Breast epithelium (tissue), 4 donors: ENCODE measurements at regions not wholly inside any gene's neighbourhood (a gene's known extent, or its start where the extent isn't known, plus 50 kb on each side); places are given as distances from the start of the nearest gene placed in this dataset.

ENCODE experiments used
- DNase-seq, 2 donors: peaks; one replicate each; pipeline ENCODE4 v3.0.0-alpha.2; 2019; ENCODE audit warnings: low spot score in 2 of 2
- H3K27ac ChIP-seq, 2 donors: fragments of 200-600 bp; sonication (generic) in 1 of 2; one replicate each; pipeline ENCODE4 v1.5.1; 2016 to 2019; ENCODE audit warnings: mild to moderate bottlenecking in 1 of 2
- H3K27me3 ChIP-seq, 2 donors: fragments of 200-600 bp; sonication (generic) in 1 of 2; one replicate each; pipeline versions ENCODE4 v1.5.1 to v1.6.0; 2017 to 2019; ENCODE audit warnings: control low read depth in 1 of 2, mild to moderate bottlenecking in 1 of 2
- H3K36me3 ChIP-seq: fragments of 200-600 bp; one replicate; pipeline ENCODE4 v1.5.1; 2019
- H3K4me1 ChIP-seq, 2 donors: fragments of 200-600 bp; sonication (generic); one replicate each; pipeline ENCODE4 v1.5.1; 2016 to 2019; ENCODE audit warnings: control low read depth in 1 of 2
- H3K4me3 ChIP-seq, 3 donors: fragments of 200-600 bp; sonication (generic); 1 replicate in 2 of 3; 2 replicates in 1 of 3; pipeline ENCODE4 v1.5.1; 2016 to 2019; ENCODE audit warnings: mild to moderate bottlenecking in 3 of 3, moderate library complexity in 2 of 3
- H3K9me3 ChIP-seq, 2 donors: fragments of 200-600 bp; sonication (generic) in 1 of 2; one replicate each; pipeline ENCODE4 v1.5.1; 2016 to 2019; ENCODE audit warnings: control low read depth in 1 of 2
- POLR2A ChIP-seq: fragments of 450-650 bp; IDR thresholded peaks from one replicate; pipeline ENCODE4 v1.6.1; 2016; ENCODE audit warnings: antibody characterized with exemption, mild to moderate bottlenecking, moderate library complexity
- POLR2AphosphoS5 ChIP-seq, 3 donors: sonication (generic); formaldehyde crosslinking; IDR thresholded peaks; one replicate each; pipeline ENCODE4 v1.6.1; 2017; ENCODE audit warnings: antibody characterized with exemption in 3 of 3
- intact Hi-C: fragments of 100-400 bp; cut with DNase I; formaldehyde crosslinking; loops from one replicate; pipeline ENCODE4 v1.15.1; 2023; ENCODE audit warnings: low total_unique reads
- TF ChIP-seq, protein P1 (sequence below), 3 donors: fragments of 450-650 bp; IDR thresholded peaks; one replicate each; pipeline ENCODE4 v1.5.1; 2016 to 2017; ENCODE audit warnings: antibody characterized with exemption in 3 of 3, mild to moderate bottlenecking in 3 of 3, moderate library complexity in 3 of 3

DNA sequence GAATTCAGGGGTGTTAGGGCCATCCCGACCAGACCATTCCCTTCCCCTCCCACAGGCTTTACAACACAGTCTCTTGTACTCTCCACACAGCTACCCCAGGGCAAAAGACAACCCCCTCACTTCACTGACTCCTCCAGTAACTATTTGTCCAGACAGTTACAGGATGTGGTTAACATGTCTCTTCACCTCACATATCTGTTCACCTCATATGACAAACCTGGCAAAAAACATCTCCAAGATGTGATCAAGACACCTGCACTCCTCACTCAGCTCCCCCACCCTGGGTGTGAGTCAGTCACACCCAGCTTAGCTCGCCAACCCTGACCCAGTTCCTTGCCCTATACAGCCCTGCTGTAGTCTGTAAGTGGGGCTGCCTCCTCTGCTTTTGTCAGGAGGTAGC lies 490.5 kb upstream of the CHRM3 start:
- no peak for DNase-seq
- no peaks in the 10 kb centered on the region for H3K36me3 ChIP-seq
- no peak overlapping the region for H3K4me3 ChIP-seq
- intact Hi-C loops: no loop called here
- H3K27me3 ChIP-seq: no peaks in the 10 kb centered on the region
- no peaks in the 10 kb centered on the region for H3K4me1 ChIP-seq
- H3K27ac ChIP-seq: no peak overlapping the region
- no peaks in the 10 kb centered on the region for H3K9me3 ChIP-seq
- TF ChIP-seq POLR2A (no peak), POLR2AphosphoS5 (IDR thresholded peaks at IDR 0.05) (no peak)
- TF ChIP-seq, protein P1, sequence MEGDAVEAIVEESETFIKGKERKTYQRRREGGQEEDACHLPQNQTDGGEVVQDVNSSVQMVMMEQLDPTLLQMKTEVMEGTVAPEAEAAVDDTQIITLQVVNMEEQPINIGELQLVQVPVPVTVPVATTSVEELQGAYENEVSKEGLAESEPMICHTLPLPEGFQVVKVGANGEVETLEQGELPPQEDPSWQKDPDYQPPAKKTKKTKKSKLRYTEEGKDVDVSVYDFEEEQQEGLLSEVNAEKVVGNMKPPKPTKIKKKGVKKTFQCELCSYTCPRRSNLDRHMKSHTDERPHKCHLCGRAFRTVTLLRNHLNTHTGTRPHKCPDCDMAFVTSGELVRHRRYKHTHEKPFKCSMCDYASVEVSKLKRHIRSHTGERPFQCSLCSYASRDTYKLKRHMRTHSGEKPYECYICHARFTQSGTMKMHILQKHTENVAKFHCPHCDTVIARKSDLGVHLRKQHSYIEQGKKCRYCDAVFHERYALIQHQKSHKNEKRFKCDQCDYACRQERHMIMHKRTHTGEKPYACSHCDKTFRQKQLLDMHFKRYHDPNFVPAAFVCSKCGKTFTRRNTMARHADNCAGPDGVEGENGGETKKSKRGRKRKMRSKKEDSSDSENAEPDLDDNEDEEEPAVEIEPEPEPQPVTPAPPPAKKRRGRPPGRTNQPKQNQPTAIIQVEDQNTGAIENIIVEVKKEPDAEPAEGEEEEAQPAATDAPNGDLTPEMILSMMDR (IDR thresholded peaks at IDR 0.05): no peak

DNA sequence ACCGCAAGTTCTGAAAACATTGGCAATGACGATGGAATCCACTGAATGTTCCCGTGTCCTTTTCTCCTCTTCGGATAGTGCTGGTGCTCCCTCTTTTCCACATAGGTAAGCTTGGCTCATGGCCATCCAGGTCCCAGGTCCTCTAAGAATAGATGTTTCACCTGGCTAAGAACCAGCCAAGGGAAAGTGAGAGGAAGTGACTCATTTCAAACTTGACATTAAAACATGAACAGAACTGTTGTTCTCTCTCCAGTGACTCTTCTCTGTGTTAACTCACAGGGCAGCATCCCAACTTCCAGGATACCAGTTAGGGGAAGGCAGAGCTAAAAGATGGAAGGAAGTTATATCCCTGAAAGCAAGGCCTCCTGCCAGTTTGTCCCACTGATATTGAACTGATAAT lies 493.8 kb upstream of the CHRM3 start:
- peak in 1 of 2 donors; percentile 21 for DNase-seq
- intact Hi-C loops: loop anchor here (1.0 kb wide), 1 partner anchor 11 kb away; no protein-coding TSS in a partner anchor
- no peaks in the 10 kb centered on the region for H3K36me3 ChIP-seq

DNA sequence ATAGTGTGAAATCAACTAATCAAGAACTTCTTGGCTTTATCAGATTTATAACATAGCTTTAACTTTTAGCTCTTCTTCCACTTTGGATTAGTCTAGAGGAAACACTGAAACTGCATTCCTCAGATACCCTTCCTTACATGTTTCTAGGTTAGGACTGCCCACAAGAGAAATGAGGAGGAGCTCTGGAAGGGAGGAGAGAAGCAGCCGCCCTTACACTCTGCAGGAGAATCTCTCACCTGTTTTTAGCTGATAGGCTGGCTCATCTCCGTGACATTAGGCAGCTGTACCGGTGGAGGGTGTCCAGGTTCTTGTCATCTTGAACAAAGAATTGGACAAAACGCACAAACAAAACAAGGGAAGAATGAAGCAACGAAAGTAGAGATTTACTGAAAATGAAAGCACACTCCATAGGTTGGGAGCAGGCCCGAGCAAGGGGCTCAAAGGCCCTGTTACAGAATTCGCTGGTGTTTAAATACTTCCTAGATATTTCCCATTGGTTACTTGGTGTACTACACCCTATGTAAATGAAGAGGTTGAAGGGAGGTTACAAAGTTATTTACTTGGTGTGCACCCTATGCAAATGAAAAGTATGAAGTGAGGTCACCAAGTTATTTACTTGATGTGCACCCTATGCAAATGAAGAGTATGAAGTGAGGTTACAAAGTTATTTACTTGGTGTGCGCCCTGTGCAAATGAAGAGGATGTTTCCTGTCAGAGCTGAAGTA lies 524.9 kb upstream of the CHRM3 start:
- intact Hi-C loops: no loop called here
- peaks cover 0 to 8% of the 10 kb centered on the region in 2 donors for H3K9me3 ChIP-seq

More for the DNA sequence above, 493.8 kb upstream of the CHRM3 start:
- Histone ChIP-seq H3K27me3 (no peaks in the 10 kb centered on the region), H3K27ac (no peak overlapping the region), H3K9me3 (no peaks in the 10 kb centered on the region), H3K4me1 (no peaks in the 10 kb centered on the region), H3K4me3 (no peak overlapping the region)
- TF ChIP-seq POLR2A (no peak), POLR2AphosphoS5 (IDR thresholded peaks at IDR 0.05) (no peak)
- TF ChIP-seq, protein P1 (IDR thresholded peaks at IDR 0.05): no peak

DNA sequence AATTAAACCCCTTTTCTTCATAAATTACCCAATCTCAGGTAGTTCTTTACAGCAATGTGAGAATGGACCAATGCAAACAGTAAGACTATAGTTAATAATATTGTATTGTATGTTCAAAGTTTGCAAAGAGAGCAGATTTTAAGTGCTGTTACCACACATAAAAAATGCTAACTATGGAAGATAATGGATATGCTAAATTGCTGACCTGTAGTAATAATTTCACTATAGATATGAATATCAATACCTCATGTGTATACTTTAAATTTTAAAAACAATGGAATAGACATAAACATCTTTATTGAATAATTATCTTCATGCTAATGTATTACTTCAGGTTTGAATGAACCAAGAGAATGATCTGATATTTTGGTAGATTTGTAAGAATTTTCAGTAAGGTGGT lies 552.4 kb upstream of the CHRM3 start:
- intact Hi-C loops: no loop called here
- TF ChIP-seq POLR2AphosphoS5 (IDR thresholded peaks at IDR 0.05) (no peak), POLR2A (no peak)
- TF ChIP-seq, protein P1 (IDR thresholded peaks at IDR 0.05): no peak
- Histone ChIP-seq H3K27ac (no peak overlapping the region), H3K4me1 (no peaks in the 10 kb centered on the region), H3K27me3 (no peaks in the 10 kb centered on the region), H3K9me3 (peaks cover 10 to 30% of the 10 kb centered on the region in 2 donors), H3K36me3 (no peaks in the 10 kb centered on the region), H3K4me3 (no peak overlapping the region)
- no peak for DNase-seq

More for the DNA sequence above, 524.9 kb upstream of the CHRM3 start:
- no peak for DNase-seq
- Histone ChIP-seq H3K27ac (no peak overlapping the region), H3K4me1 (no peaks in the 10 kb centered on the region), H3K4me3 (no peak overlapping the region), H3K27me3 (no peaks in the 10 kb centered on the region), H3K36me3 (no peaks in the 10 kb centered on the region)
- no peak for TF ChIP-seq POLR2A
- TF ChIP-seq, protein P1 (IDR thresholded peaks at IDR 0.05): no peak
- TF ChIP-seq POLR2AphosphoS5 (IDR thresholded peaks at IDR 0.05): no peak

DNA sequence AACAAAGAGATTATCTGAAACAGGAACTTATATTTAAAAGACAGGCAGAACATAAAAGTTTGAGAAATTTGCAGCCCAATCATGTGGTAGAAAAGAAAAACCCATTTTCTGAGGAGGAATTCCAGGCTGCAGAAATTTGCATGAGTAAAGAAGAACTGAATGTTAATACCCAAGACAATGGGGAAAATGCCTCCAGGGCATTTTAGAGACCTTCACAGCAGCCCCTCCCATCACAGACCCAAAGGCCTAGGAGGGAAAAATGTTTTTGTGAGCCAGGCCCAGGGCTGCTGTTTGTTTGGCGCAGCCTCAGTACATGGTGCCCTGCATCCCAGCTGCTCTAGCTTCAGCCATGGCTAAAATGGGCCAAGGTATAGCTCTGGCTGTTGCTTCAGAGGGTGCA lies 554.3 kb upstream of the CHRM3 start:
- TF ChIP-seq POLR2AphosphoS5 (IDR thresholded peaks at IDR 0.05) (no peak), POLR2A (no peak)
- TF ChIP-seq, protein P1 (IDR thresholded peaks at IDR 0.05): no peak

More for the DNA sequence above, 554.3 kb upstream of the CHRM3 start:
- H3K9me3 ChIP-seq: peaks cover 10 to 30% of the 10 kb centered on the region in 2 donors
- H3K4me3 ChIP-seq: no peak overlapping the region
- no peaks in the 10 kb centered on the region for H3K4me1 ChIP-seq
- no peak overlapping the region for H3K27ac ChIP-seq
- DNase-seq: no peak
- H3K27me3 ChIP-seq: no peaks in the 10 kb centered on the region
- intact Hi-C loops: no loop called here
- no peaks in the 10 kb centered on the region for H3K36me3 ChIP-seq
